HG03280 (cell line): ENCODE measurements at regions not wholly inside any gene's neighbourhood (a gene's known extent, or its start where the extent isn't known, plus 50 kb on each side); places are given as distances from the start of the nearest gene placed in this dataset.

Source experiments
- ATAC-seq: cut with Tn5 transposase; IDR thresholded peaks from one replicate; pipeline ENCODE4 v1.9.1; 2021; ENCODE audit warnings: mild to moderate bottlenecking, moderate library complexity; ENCODE audit not compliant: unreplicated experiment

DNA sequence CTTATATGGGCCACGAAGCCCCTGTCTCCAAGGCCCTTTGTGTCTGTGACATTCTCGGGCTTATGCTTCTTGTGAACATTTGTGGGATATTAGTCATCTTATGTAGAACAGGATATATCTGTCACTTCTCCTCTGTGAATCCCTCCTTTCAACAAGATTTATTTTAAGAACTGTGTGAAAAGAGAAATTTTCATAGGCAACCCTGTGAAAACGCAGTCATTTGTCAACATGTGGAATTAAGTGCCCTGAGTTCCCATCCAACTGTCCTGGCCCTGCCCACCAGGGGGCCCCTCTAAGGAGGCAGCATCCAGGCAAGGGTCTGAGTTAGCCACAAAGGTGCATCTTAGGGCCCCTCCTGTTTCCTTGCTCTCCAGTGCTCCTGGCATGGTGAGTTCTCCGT lies 76.8 kb upstream of the CHRNA7 start:
- ATAC-seq = no peak

DNA sequence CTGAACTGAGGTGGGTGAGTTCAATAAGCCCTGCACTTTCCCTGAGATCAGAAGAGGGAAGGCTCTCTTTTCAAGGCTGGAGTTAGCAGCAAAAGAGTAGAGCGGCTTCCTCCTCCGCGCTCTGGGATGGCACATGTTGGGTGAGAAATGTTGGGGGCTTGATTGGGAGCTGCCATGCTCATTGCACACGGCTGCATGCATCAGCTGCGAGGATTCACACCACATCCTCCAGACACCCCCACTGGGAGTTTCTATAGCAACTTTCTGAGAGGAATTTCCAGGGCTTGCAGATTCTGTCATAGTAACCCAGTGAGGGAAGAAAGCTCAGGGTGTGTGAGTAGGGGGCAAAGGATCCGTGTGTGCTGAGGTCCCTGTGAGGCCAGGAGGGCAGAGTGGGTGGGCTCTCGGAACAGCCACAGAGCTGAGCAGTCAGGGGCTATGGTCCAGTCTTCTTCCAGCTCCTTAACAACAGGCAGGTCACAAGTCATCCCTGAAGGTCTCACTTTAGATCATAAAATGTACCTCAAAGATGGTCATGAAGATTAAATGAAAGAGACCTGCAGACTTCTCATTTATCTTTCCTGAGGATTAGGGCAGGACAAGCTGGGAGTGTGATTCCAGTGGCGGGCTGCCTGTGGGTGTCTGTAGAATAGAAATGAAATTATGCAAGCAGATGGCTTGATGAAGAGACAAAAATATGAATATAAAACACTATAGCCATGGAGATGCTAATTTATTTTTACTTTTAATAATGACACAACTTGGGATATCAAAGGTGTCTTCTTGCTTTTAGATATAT lies 75.7 kb upstream of the CHRNA7 start:
- no peak for ATAC-seq

DNA sequence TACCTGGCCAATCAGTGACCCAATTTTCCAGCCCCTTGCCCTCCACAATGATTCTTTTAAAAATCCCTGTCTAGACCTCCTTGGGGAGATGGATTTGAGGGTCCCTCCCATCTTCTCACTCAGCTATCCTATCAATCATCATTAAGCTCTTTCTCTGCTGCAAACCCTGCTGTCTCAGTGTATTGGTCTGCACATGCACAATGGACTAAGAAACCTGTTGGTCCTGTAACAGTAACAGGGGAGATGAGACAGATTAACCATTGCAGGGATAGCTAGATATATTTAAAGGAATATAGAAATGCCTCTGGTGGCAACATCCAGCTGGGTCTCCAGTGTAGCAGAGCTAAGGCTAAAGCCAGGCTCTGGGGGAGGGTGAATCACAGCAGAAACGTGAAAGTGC lies 74.6 kb upstream of the CHRNA7 start:
- no peak for ATAC-seq

DNA sequence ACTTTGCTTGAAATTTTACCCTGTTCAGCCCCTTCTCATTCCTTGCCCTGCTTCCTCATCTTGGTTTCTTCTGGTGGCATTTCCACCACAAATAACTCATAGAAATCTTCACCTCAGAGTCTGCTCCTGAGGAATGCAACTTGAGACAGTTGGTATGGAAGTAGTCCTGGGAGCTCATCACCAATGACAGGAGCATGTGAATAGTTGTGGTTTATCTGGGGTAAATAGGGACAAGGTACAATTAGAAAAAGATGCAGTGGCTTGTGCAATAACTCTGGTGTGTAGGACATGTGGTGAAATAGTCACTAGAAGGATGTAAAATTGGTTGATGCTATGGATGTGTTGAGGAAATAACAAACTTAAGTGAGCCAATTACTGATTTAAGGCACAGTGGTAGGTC lies 72.7 kb upstream of the CHRNA7 start:
- no peak for ATAC-seq

DNA sequence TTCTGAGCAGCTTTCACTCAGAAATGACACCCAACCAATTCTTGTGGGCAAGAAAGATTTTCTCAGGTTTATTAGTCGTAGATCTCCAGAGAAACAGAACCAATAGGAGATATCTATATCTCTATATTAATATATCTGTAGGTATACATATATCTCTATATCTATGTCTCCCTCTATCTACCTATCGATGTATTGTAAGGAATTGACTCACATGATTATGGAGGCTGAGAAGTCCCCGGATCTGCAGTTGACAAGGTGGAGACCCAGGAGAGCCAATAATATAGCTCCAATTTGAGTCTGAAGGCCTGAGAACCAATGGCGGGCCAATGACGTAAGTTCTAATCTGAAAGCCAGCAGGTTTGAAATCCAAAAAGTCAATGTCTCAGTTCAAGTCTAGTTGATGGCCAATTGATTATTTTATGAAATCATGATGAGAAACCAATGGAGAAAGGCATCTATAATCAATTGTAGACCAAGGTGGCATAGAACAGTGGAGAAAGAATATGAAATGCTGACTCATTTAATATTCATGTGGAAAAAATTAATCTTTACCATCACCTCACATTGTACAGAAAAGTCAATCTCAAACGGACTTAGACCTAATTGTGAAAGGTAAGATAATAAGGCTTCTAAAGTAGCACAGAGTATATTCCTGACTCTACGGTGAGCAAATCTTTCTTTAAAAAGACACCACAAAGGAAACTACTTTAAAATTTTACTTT lies 65.6 kb upstream of the CHRNA7 start:
- no peak for ATAC-seq

DNA sequence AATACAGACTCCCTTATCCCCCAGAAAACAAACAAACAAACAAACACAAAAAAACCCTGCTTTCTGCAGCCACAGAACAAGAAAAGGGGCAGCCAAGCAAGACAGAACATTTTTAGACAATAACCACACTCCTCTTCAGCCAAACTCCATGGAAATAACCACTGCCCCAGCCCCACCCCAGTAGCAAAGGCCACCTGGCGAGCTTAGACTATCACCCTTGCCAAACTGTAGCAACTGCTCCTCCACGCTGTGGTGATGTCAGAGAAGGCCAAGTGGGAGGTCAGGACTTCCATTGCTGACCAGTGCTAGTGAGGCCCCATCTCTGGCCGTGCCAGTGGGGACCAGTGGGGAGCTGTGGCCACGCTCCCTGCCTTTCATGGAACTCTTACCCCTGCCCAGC lies 60.3 kb upstream of the CHRNA7 start:
- ATAC-seq = no peak

DNA sequence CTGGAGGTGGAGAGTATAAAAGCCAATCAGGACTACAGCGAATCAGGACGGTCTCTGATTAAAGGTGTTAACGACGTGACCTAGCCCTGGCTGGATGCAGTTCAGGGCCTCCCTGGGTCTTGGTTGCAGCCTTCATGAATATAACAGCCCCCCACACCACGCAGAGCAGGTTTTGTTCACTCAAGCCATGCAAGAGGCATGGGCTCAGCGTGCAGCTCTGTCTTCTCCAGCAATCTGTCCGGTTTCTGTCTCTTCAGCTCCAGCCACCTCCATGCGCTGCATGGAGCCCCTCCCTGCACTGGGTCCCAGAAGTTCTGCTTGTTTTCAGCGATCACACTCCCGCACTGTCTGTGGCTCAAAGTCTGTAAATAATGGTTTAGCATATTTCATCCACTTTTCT lies 57.1 kb upstream of the CHRNA7 start:
- no peak for ATAC-seq

DNA sequence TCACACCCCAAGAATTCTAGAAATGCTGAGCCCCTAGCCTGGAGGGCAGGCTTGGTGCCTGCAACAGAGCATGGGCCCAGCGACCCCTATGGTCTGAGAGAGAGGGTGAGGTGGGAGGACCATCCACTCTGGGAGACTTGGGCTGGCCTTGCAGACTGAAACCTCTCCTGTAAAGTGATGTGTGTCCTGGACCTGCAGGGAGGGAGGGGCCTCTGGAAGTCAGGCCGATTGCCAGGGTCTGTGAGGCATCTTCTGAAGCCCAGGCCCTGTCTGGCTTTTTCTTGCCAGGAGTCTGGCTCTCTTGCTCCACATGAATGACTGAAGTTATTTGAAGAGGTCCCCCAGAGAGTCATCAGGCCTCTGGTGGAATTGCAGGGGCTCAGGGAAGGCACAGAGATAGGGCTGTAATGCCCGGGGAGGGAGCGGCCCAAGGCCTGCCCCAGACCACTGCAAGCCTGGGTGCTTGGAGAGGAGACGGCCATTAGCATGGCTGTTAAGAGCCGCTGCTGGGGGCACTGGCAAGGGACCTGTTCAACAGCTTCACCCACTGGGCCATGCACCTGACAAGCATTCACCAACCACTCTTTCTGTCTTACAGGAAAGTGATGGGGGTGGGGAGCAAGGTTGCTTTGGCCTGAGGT lies 56.0 kb upstream of the CHRNA7 start:
- no peak for ATAC-seq

DNA sequence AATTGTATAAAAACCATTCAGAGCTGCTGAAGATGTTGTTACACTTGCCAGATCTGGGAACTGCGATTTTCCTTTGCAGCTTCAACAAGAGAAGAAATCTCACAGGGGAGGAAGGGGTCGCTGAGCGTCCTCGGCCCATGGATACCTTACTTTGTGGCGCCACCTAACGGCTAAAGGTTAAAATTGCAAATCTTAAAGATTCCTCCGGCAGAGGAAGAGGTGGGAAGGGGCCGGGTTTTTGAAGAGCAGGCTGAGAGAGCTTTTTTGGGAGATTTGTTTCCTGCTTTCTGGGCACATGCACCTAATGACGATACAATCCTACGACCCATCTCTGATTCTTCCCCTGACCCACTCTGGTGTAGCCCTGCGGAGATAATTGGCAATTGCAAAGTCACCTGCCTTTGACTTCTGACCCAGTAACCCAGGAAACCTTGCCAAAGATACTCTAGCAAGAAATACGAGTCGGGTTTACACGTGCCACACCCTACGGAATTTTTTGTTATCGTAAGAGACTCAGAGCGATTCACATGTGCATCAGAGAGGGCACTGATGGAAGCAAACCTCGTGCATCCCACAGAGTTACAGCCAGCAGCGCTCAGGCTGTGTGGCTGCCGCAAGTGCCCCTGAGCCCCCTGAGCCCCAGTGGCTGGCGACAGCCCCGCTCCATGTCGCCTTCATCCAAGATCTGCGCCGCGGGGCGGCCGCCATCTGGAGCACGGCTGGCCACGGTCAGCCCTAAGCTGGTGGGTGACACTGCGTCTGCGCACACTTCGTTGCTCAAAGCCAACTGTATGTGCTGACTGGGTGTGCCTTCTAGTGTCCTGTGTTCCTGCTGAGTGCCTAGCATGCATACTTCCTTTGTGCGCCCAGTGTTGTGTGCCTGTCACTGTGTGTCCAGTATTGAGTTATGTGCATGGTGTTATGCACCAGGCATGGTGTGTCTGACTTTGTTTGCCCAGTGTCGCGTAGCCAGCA lies 55.2 kb upstream of the CHRNA7 start:
- no peak for ATAC-seq

DNA sequence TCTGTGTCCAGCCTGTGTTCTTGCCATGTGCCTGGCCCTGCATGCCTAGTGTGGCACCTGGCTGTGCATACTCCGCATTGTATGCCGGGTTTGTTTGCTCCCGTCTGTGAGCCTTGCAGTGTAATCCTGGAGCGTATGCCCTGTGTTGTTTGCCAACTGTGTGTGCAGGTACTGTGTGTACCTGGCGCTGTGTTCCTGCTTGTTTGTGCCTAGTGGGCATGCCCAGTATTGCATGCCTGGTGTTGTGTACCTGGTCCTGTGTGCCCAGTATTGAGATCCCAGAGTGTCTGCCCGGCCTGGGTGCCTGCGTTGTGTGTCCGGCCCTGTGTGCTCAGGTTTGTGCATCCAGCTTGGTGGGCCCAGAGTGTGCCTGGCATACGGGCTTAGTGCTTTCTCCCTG lies 54.5 kb upstream of the CHRNA7 start:
- ATAC-seq = no peak

DNA sequence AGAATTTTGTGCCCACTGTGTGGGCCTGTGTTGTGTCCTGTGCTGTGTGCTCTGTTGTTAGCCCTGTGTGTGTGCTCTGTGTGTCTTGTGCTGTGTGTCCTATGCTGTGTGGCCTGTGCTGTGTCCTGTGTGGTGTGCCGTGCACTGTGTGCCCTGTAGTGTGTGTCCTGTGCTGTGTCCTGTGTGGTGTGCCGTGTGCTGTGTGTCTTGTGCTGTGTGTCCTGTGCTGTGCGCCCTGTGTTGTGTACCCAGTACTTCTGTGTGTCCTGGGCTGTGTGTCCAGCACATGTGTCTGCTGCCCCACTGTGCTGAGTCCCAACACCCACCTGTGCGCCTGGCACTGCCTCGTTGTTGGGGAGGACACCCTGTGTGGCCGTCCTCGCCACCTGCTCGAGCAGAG lies 53.2 kb upstream of the CHRNA7 start:
- ATAC-seq = no peak

DNA sequence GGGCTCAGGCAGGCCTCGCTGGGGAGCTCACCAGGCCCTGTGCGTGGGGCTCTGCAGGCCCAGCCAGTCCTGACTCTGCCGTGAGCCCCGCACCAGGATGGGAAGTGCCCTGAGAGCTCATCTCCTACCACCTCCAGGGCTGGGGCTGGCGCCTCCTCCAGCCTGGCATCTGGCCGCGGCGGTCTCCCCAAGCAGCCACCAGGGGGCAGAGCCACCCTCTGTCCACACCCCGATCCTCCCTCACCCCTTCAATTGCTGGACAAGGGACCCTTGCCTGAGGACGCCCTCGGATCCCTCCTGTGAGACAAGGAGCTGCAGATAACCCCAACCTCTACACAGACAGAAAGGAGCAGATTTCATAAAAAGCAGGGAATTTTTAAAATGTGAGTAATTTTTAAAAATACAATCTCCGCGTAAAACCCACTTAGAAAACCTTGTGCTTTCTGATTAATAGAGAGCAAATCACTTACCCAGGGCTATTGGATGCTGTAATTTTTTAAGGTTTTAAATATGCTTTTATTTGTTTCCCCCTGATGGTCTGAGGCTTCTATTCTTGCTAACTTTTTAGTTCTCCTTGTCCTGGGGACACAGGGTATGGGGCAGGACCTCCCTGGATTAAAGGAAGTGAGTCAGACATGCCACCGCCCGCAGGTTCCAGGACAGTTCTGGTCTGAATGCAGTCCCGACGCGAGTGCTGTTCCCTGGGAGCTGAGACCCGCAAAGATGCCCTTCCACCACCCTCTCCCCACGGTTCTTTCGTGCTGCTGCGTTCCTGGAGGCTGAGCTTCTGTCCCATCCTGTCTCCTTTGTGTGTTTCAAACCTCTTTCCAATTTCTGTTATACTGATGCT lies 52.3 kb upstream of the CHRNA7 start:
- peak; percentile 60 for ATAC-seq
